Right kidney (tissue), 1 donor: ENCODE measurements at regions not wholly inside any gene's neighbourhood (a gene's known extent, or its start where the extent isn't known, plus 50 kb on each side); places are given as distances from the start of the nearest gene placed in this dataset.

Experiments used
- DNase-seq: peaks from one replicate; pipeline ENCODE4 v3.0.0-alpha.2; 2016

DNA sequence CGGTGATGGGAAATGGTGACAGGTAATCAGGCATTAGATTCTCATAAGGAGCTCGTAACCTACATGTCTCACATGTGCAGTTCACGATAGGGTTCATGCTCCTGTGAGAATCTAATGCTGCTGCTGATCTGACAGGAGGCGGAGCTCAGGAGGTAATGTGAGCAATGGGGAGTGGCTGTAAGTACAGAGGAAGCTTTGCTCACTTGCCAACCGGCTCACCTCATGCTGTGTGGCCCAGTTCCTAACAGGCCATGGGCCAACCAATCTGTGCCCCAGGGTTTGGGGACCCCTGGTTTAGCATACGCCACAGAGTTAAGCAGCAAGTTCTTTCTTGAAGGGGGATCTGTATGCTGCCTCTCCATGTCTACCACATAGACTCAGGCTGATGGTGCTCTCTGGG, 133.1 kb downstream of the IQUB start:
- no peak for DNase-seq

DNA sequence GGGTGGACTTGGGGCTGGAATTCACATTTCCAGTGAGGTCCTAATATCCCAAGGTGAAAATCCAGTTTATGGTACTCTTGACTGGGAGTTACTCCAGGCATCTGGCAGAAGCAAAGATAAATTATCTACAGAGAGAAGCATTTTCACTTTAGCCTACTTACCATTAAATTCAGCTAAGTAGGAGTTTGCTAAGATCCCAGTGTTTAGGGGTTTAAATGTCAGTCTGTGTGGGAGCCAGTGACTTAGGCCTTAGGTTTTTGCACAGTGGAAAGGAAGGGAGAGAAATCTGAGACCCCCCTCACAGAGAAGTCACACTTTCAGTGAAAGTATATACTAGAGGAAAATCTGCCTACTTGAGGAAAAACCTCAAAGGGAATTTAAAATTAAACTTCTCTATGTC, 134.2 kb downstream of the IQUB start:
- DNase-seq: no peak

DNA sequence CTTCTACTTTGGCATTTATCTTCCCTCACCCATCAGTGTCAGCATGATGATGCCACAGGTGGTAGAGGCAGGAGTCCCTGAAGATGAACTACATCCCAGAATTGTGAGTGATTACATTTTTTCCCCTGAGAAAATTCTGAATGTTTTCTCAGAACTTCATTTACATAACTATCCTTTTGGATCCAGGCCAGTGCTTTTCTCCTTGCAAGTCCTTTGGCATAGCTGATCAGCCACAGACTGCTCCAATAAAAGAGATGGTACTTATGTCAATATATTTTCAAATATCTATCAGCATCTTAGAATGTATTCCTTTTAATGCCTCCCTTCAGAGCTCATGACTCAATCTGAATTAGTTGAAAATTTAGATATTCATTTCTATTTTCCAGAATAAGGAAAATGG, 135.5 kb downstream of the IQUB start:
- no peak for DNase-seq

DNA sequence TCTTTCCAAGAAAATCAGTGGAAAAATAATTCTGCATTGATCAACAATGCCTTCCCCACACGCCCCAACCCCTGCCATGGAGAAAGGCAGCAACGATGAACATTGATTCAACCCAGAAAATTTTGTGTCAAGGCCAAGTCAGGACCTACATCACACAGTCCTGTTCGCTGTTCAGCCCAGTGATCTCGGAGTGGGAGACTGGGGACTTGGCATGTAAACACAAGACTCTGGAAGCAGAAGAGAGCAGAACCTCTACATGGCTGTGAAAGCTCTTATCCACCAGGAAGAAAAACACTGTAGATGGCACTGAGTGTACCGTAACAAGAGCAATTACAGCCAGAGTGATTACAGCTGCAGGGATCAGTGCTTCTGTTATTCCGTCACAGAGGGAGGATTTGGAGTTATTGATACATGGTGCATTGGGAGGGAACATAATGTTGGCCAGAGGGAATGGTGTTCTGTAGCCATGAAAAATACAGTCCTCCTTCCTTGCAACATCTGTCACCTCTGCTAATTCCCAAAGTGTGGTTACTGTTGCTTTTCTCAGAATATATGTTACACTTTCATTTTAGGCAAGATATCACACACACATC, 136.6 kb downstream of the IQUB start:
- no peak for DNase-seq

DNA sequence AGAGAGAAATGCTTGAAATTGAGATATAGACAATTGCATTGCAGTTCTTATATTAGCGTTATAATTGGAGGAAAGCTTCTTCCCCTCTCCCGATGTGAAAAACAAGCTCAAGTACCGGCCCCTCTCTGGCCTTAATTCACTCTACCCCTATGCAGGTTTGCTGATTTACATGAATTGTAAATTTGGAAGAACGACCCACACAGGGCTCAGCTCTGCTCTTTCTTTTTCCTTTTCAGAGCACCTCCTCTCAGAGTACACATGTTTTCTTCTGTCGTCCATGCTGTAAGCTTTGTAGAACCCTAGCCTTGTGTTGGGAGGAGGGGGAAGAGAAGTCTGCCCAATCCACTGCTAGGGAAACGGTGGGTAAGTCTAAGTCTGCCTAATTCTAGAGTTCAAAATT, 140.8 kb downstream of the IQUB start:
- no peak for DNase-seq

DNA sequence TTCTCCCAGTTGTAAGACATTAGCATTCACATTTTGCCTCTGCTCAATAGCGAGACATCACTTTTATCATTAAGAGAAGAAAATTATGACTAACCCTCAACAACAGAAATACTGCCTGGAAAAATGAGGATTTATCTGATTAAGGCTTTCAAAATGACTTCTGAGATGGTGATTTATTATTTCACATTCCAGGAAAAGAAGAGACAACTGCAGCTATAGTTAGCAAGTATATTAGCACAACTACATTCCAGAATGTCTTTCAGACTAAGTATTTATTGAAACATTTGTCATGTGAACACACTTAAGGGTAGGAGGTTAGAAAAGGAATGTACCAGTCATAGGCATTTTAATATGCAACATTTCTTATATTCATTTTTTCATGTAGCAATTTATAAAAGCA, 162.0 kb downstream of the IQUB start:
- DNase-seq: no peak

DNA sequence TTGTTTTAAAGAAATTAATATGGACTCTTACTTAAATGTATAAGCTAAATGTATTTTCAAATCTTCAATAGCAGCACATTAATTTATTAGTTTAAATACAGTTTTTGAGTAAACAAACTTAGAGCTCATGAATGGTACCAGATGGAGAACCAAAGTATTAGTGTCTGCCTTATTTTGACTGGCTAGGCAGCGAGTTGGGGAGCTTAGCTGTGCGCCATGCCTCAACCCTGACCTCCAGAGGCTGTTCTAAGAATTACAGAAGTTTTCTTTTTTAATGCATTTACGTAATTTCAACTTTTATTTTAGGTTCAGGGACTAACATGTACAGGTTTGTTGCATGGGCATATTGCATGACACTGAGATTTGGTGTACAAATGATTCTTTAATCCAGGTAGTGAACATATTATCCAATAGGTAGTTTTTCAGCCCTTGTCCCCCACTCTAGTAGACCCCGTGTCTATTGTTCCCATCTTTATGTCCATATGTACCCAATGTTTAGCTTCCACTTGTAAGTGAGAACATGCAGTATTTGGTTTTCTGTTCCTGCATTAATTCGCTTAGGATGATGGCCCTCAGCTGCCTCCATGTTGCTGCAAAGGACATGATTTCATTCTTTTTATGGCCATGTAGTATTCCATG, 166.8 kb downstream of the IQUB start:
- DNase-seq: peak; percentile 12

DNA sequence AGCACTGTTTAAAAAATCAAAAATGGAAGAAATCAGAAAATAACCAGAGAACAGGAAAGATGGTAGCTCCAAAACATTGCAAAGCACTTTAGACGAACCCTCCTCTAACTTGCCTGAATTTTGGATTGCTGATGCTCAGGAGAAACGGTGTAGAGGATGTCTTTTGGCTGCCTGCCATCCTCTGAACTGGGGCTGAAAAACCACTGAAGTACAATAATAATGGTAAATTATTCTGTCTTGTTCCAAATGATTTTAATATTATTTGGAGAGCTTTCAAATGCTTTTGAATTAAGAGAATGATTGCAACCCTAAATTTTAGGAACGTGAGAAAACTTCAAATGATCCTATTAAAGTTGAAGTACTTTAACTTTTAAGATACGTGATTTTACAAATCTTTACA, 167.3 kb upstream of the SLC13A1 start:
- DNase-seq: no peak

DNA sequence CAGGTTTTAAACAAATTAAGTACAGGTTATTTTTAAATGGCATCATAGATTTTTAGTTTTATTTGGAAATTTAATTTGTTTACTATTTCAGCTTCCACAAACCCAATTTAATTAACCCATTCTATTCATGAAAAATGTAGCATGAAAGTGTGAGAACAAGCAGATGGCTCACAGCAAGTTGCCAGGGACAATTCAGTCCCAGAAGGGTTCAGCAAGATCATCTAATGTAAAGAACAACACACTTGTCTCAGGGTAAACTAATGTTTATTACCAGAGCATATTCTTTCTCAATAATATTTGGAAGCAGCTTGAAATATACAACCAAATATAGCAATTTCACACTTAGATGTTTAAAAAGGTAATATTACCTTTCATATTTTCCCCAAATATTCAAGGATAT, 166.9 kb upstream of the SLC13A1 start:
- no peak for DNase-seq

DNA sequence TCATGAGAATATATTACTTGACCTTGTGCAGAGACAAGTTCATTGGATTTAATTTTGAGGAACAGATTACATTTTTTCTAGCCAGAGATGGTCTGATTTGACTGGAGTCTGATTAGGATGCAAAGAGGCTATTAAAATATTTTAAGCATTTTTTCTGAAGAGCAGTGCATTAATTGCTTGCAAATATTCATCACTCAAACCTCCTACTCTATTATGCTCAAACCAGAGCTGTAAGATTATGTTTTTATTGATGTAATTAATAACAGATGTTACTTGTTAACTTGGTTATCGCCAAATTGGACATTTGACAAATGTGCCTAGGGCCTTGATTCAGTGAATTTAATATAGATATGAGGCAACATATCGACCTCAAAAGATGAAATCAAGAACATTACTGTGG, 160.9 kb upstream of the SLC13A1 start:
- no peak for DNase-seq

DNA sequence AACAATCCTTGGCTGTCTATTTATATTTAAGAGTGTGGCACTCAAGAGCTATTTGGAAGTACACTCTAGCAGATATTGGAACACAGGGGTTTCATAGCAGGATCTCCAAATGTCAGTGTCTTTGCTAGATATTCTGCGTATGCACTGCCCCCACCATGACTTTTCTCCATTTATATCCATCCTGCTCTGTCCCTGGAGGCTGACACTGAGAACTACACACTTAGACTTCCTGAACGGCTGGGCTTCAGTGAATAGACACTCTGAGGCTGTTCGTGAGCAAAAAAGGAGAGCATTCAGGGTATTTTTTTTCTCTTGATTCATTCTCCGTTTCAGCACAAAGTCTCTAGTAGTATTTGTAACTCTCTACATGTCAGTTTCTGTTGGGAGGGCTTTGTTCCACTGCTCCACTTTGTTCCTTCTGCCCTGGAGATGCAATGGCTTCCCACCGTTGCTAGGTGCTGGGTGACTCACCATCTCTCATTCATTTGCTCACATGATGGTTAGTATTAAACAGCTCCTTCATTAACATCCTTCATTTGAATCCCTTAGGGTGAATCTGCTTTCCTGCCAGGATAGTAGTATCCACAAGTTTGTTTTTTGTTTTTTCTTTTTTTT, 155.9 kb upstream of the SLC13A1 start:
- DNase-seq: no peak

DNA sequence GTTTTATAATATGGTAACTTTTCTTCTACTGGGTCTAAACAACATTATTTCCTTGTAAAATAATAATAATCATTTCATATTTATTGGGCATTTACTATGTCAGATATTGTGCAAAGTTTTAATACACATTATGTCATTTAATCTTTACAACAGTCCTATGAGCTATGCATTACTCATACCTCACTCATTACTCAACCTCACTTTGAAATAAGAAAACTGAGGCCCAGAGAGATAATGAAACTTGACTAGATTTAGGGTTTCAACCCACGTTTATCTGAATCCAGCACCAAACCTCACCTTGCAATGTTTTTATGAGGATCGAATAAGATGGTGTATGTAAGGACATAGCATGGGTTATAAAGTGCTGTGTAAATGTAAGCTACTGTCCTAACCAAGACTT, 153.2 kb upstream of the SLC13A1 start:
- DNase-seq: no peak

DNA sequence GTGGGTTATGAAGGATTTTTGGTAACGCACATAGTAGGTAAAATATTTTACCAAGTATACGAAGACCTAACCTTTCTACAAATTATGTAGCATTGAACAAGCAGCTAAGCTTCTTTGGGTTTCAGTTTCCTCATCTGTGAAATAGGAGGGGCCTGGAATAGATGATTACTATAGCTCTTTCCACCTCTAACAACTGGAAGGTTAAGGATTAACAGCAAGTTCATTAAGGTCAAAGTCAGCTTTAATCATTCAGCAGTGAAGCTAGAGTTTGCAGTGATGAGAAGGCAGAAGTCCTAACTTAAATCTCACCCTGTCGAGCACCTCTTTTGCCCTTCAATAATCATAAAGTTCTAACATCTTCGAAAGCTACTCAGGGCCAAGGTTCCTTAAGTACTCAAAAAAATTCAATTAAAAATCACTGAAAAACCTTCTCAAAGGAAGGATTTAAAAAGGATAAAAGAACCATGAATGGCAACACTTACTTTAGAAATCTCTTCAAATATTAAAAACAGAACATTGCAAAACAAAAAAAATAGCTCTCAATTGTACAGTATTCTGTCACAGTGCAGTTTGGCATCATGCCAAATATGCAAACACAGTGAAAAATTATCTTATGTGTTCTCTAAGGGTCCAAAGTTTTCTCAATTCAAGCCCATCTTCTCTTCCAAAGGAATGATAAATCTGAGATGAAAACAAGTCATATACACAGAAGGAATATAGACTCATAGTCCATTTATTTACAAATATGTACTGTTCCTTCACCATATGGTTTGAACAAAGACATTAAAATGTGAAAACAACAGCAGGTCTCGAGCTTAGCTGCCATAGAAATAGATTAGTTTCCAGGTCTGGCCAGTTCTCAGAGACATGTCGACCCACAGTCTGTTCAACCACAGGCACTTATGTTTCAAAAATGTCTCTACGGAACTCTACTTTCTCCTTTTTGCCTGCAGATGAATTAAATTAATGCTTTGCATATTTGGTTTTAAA, 152.0 kb upstream of the SLC13A1 start:
- DNase-seq: no peak

DNA sequence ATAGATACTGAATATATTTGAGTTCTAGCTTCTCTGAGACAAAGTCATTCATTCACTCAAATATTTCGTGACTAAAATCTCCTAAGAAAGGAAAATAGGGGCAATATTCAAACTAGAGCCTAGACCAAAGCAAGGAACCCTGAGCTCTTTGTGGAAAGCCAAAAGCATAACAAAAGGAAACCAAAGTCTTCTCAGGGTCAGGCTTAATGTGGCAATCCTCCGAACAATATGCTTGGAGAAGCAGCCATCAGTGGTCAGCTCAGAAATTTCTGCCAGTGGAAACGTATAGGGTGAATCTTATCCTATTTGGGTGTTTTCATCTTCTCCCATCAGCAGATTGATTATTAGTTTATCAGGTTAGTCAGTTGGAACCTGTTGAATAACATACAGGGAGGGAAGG, 151.3 kb upstream of the SLC13A1 start:
- no peak for DNase-seq

DNA sequence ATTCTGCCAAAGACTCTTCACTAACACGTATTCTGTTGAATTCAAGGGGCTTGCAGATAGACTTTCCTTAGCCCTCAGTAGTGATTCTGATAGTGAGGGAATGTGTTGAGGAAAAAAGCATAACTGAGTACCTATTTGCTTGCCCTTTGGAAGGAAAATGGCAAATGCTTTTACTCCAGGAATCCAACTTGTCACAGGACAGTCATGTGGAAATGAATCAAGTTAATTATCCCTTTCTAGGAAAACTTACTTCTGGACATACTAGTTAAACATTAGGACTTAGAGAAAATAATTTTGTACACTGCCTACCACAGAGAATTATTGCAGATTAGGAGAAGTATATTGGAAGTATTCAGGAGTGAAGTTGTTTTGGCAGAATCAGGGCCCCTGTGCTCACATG, 148.9 kb upstream of the SLC13A1 start:
- no peak for DNase-seq

DNA sequence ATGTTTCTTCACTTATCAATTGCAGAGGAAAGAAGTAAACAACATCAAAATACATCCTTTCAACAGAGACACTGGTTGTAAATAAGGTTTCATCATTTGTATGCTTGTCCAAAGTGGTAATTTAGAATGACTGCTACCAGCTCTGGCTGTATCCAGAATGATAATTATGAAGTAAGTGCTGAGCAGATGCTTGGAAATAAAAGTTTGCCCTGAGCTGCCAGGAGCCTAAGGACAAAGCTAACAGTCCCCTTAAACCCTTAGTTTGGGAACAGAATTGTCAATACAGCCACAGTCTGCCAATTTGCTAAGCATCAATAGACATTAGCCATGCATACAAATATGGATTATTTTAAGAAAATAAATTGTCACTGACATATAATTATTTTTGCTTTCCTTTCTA, 147.0 kb upstream of the SLC13A1 start:
- no peak for DNase-seq

DNA sequence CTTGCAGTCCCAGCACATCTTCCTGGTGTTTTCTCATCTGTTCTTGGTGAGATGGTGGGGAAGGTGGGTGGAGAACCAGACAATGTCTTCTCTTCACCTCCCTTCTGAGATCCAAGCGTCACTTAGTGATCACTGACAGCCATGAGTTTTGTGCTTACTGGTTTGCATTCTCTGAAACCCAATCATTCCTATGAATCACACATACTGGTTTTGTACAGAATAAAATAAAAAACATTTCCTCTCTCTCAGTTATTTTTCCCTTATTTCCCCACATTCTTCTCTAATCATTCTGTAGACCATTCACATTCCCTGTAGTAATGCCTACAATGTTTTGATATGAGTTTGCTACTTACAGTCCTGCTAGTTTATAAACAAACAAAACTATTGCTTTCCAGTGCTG, 143.8 kb upstream of the SLC13A1 start:
- no peak for DNase-seq

DNA sequence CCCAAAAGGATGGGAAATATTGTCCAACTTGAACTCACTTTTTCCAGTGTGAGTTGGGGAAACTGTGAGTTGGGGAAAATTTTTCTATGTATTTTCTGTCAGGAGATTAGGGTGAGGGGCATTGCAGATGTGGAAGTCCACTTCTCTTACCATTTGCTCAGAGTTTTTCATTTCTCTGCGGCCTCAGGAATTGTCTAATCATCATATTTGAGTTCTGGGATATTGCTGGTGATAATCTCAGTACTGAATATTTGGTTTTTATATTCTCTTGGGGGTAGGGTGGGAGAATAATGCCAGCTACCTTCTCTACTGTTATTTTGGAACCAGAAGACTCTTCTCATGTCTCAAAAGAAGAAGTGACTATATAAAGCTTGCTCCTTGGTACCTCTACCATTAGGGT, 141.3 kb upstream of the SLC13A1 start:
- DNase-seq: no peak

DNA sequence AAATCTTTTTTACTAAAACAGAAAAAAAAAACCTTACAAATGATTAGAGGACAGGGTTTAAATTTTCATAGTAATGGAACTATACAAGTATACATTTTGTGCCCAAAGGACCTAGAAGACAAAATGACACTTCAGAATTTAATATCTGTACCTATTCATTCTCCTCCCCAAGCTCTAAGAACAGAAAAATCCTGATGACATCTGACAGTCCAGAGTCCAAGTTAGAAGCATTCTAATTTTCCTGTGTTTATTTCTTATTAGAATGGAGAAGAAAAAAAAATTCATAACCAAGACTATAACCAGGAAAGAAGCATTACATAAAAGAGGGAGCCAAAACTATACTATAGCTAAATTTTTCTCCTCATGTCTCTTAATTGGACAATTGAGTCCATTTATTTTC, 138.9 kb upstream of the SLC13A1 start:
- no peak for DNase-seq

DNA sequence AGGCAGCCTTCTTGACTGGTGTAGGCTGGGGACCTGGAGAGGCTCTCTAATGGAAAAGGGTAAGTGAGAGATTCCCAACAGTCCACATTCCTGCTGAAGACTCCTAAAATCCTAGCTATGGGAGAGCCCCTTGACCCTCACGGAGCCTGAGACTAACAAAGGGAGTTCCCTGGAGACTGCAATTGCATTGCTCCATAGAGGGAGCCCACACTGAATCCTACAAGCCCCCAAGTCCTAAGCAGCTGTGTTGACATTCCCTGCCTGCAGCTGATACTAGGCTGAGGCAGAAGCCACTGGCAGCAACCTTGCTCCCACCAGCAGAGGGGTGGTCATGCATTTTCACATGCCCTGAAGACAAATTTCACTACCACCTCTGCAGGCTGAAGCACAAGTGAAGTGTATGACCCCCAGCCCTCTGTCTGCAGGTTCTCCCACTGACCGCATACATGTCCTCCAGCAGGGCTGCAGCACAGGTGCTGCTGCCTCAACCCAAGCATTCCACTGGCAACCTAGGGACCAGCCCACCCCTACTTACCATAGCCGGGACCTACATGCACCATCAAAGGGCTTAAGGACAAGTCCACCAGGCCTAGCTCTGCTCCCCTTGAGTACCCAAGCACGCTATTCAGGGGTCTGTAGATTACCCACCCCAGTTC, 130.3 kb upstream of the SLC13A1 start:
- no peak for DNase-seq

DNA sequence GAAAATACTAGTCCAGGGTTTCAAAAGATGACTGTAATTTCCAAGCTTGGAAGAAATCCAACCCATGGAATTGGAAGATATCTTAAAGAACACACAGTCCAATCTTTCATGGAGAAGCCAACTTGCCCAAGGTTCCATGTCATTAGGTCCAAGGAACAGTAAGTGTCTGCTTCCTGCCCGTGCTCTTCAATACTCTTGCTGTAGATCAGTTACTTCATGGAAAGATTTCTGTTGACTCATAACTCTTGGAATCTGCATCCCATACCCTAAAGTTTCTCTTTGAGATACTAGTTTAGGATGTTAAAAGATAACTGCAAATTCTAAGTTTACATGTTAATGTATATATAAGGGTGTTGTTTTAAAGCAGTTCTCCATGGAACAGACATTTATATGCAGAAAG, 127.9 kb upstream of the SLC13A1 start:
- no peak for DNase-seq

DNA sequence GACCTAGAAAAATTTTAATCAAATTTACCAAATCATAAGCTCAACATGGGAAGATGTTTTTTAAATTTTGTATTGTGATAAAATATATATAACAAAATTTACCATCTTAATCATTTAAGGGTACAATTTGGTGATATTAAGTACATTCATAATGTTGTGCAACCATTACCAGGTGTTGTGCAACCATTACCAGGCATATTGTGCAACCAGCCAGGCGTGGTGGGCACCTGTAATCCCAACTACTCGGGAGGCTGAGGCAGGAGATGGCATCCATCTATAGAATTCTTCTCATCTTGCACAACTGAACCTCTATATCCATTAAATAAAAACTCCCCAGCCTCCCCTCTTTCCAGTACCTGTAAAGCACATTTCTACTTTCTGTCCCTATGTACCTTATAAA, 124.5 kb upstream of the SLC13A1 start:
- no peak for DNase-seq

DNA sequence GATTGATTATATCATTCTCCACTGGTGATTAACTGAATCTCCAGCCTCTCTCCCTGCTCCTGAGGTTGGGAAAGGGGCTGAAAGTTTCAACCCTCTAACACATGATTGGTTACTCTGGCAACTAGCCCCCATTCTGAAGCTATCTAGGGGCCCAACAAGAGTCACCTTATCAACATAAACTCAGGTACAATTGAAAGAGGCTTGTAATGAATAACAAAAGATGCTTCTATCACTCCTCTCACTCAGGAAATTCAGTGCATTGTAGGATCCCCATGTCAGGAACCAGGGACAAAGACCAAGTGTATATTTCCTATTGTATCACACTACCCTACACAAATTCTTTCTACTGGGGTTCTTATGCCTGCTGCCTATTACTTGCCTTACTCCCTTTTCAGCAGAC, 123.9 kb upstream of the SLC13A1 start:
- no peak for DNase-seq
